Mesothelial cell of epicardium (in vitro differentiated cells): ENCODE measurements at regions not wholly inside any gene's neighbourhood (a gene's known extent, or its start where the extent isn't known, plus 50 kb on each side); places are given as distances from the start of the nearest gene placed in this dataset.
A peak's percentile ranks its signal among the peaks of the same experiment; 100 is the strongest.

Experiments used
- DNase-seq, 2 experiments: peaks; one replicate each; pipeline ENCODE4 v3.0.0; 2021; ENCODE audit warnings: low spot score in 2 of 2; ENCODE audit not compliant: unreplicated experiment in 2 of 2
- H3K27ac Mint-ChIP-seq: 2 replicates; pipeline ENCODE4 v1.8.0; 2021; ENCODE audit warnings: mixed read lengths
- H3K27me3 Mint-ChIP-seq: 2 replicates; pipeline ENCODE4 v1.8.0; 2021; ENCODE audit warnings: low read depth, mixed read lengths
- H3K36me3 Mint-ChIP-seq: 2 replicates; pipeline ENCODE4 v1.8.0; 2021; ENCODE audit warnings: mixed read lengths
- H3K4me1 Mint-ChIP-seq: 2 replicates; pipeline ENCODE4 v1.8.0; 2021; ENCODE audit warnings: mixed read lengths
- H3K4me3 Mint-ChIP-seq: 2 replicates; pipeline ENCODE4 v1.8.0; 2021; ENCODE audit warnings: mild to moderate bottlenecking, moderate library complexity, mixed read lengths
- H3K9me3 Mint-ChIP-seq: 2 replicates; pipeline ENCODE4 v1.8.0; 2021; ENCODE audit warnings: mixed read lengths
- CTCF ChIP-seq: fragments of 200-600 bp; sonication (generic); IDR thresholded peaks from one replicate; pipeline ENCODE4 v1.5.0; 2021; ENCODE audit warnings: antibody characterized with exemption; ENCODE audit not compliant: unreplicated experiment

DNA sequence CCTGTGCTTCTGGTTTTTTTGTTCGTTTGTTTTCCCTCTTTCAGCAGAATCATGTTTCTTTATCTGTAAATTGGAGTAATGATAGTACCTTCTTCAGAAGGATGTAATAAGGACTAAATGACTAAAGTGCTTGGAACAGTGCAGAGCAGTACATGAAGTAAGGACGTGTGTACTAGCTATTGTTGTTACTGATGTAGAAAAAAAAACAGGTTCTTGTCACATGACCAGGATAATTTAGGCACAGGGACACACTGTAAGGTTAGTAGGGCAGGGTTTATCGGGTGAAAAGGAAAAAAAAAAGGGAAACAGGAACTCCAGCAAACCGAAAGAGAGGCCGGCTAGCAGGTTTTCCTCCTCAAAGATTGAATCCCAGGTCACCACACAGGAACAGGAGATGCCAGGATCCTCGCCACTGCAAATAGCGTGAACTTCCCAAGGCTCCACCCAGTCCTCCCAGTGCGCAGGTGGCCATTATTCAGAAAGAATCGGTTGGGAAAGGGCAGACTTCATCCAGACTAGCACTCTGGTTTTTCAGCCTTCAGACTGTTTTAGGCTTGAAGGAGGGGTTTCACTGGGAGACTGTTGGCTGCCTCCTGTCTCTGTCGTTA, 63.8 kb upstream of the PRRC2C start:
- no peak for DNase-seq
- TF ChIP-seq CTCF: no peak
- Mint-ChIP-seq H3K4me3 (no peak overlapping the region), H3K9me3 (peaks cover 9% of the 10 kb centered on the region), H3K27me3 (no peaks in the 10 kb centered on the region), H3K27ac (no peak overlapping the region), H3K36me3 (peaks cover 2% of the 10 kb centered on the region), H3K4me1 (peaks cover 10% of the 10 kb centered on the region)

GRCh38 chr1:171422511-171422910, 62.8 kb upstream of the PRRC2C start:
- H3K9me3 Mint-ChIP-seq: peaks cover 4% of the 10 kb centered on the region
- no peak for DNase-seq
- H3K4me1 Mint-ChIP-seq: peaks cover 10% of the 10 kb centered on the region
- no peak for TF ChIP-seq CTCF
- H3K27me3 Mint-ChIP-seq: no peaks in the 10 kb centered on the region
- H3K36me3 Mint-ChIP-seq: no peaks in the 10 kb centered on the region
- H3K4me3 Mint-ChIP-seq: no peak overlapping the region
- H3K27ac Mint-ChIP-seq: peak overlapping the region; percentile 37

GRCh38 chr1:171424494-171424893, 60.8 kb upstream of the PRRC2C start:
- TF ChIP-seq CTCF: no peak
- H3K9me3 Mint-ChIP-seq: peaks cover 12% of the 10 kb centered on the region
- peaks cover 6% of the 10 kb centered on the region for H3K4me1 Mint-ChIP-seq
- no peak overlapping the region for H3K4me3 Mint-ChIP-seq
- H3K27ac Mint-ChIP-seq: no peak overlapping the region
- no peaks in the 10 kb centered on the region for H3K36me3 Mint-ChIP-seq
- no peak for DNase-seq
- H3K27me3 Mint-ChIP-seq: no peaks in the 10 kb centered on the region

GRCh38 chr1:171426645-171427044, 58.7 kb upstream of the PRRC2C start:
- Mint-ChIP-seq H3K27me3 (no peaks in the 10 kb centered on the region), H3K4me1 (peaks cover 5% of the 10 kb centered on the region)

GRCh38 chr1:171427852-171428471, 57.4 kb upstream of the PRRC2C start:
- no peak for DNase-seq
- no peaks in the 10 kb centered on the region for H3K36me3 Mint-ChIP-seq
- no peaks in the 10 kb centered on the region for H3K27me3 Mint-ChIP-seq
- no peak for TF ChIP-seq CTCF
- no peak overlapping the region for H3K27ac Mint-ChIP-seq
- H3K9me3 Mint-ChIP-seq: peaks cover 19% of the 10 kb centered on the region
- H3K4me1 Mint-ChIP-seq: no peaks in the 10 kb centered on the region
- H3K4me3 Mint-ChIP-seq: no peak overlapping the region

More at GRCh38 chr1:171426645-171427044, 58.7 kb upstream of the PRRC2C start:
- no peak for DNase-seq
- TF ChIP-seq CTCF: no peak
- Mint-ChIP-seq H3K4me3 (no peak overlapping the region), H3K27ac (no peak overlapping the region), H3K36me3 (no peaks in the 10 kb centered on the region), H3K9me3 (peaks cover 19% of the 10 kb centered on the region)

DNA sequence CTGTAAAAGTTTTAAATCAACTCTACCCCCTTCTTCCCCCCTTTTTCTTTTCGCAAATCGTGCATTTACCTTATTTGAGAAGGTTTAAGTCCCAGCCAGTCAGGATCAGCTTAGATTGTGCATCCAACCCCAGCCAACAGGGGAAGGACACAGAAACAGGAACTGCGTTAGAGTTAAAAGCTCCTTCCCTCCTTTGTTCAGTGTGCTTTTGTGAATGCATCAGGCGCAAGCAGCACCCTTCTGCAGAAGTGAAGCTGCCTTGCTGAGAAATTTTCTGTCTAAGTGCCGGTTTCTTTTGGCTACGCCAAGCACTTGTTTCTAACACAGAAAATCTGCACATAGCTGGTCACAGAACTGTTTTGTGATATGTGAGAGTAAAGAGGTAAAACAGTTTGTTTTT, 56.2 kb upstream of the PRRC2C start:
- no peak for DNase-seq
- Mint-ChIP-seq H3K27me3 (no peaks in the 10 kb centered on the region), H3K4me3 (no peak overlapping the region), H3K27ac (no peak overlapping the region), H3K36me3 (no peaks in the 10 kb centered on the region), H3K9me3 (peaks cover 19% of the 10 kb centered on the region), H3K4me1 (no peaks in the 10 kb centered on the region)
- no peak for TF ChIP-seq CTCF
